GM12864 (cell line): ENCODE measurements at regions not wholly inside any gene's neighbourhood (a gene's known extent, or its start where the extent isn't known, plus 50 kb on each side); places are given as distances from the start of the nearest gene placed in this dataset.

Experiments
- DNase-seq: peaks from one replicate; pipeline ENCODE4 v3.0.0-alpha.2; 2011; ENCODE audit warnings: low read depth
- H3K4me3 ChIP-seq: 2 replicates; pipeline ENCODE4 v1.5.1; 2011; ENCODE audit warnings: mild to moderate bottlenecking, low read depth, low read length, control low read depth
- TF ChIP-seq, protein P1 (sequence below): IDR thresholded peaks from 2 replicates; pipeline ENCODE4 v1.5.1; 2011; ENCODE audit warnings: low read depth, mild to moderate bottlenecking, moderate library complexity, low read length, control low read depth, inconsistent platforms; ENCODE audit errors: missing control alignments

DNA sequence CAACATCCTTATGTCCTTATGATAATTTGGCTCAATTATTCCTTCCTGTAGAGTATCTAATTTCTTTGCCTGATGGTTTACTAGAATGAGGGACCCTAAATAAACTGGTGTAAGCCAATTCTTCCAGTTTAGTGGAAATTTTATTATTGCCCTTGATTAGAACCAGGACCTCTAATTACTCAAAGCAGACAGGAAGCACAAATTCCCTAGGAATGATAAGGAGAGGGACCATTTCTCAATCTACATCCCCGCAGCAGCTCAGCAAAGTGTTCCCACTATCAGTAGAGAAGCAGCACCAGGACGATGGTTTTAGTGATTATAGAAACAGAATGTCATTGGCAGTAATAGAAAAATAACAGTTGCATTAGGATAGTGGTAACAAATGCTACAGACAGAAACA, 97.1 kb downstream of the PLPPR4 start:
- TF ChIP-seq, protein P1, sequence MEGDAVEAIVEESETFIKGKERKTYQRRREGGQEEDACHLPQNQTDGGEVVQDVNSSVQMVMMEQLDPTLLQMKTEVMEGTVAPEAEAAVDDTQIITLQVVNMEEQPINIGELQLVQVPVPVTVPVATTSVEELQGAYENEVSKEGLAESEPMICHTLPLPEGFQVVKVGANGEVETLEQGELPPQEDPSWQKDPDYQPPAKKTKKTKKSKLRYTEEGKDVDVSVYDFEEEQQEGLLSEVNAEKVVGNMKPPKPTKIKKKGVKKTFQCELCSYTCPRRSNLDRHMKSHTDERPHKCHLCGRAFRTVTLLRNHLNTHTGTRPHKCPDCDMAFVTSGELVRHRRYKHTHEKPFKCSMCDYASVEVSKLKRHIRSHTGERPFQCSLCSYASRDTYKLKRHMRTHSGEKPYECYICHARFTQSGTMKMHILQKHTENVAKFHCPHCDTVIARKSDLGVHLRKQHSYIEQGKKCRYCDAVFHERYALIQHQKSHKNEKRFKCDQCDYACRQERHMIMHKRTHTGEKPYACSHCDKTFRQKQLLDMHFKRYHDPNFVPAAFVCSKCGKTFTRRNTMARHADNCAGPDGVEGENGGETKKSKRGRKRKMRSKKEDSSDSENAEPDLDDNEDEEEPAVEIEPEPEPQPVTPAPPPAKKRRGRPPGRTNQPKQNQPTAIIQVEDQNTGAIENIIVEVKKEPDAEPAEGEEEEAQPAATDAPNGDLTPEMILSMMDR, result no peak
- H3K4me3 ChIP-seq, result no peak overlapping the region
- DNase-seq, result no peak

DNA sequence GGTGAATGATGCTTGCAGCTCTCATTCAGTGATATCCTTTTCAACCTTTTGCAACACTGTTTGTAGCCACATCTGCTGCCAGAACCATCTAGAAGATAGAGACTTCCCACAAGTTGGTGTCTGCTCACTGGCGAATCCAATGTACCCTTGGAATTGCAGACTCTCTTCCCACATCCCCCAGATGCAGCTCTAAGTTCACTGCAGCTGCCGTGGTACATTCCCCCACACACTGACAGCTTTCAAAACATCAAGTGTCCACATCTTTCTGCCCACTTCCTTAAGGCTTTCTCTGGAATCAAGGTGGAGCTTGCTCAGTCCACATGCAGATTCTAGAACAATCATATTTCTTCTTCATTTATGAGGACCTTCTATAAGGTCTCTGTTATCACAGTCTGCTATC, 99.2 kb downstream of the PLPPR4 start:
- DNase-seq, result no peak
- TF ChIP-seq, protein P1, result no peak
- no peak overlapping the region for H3K4me3 ChIP-seq

DNA sequence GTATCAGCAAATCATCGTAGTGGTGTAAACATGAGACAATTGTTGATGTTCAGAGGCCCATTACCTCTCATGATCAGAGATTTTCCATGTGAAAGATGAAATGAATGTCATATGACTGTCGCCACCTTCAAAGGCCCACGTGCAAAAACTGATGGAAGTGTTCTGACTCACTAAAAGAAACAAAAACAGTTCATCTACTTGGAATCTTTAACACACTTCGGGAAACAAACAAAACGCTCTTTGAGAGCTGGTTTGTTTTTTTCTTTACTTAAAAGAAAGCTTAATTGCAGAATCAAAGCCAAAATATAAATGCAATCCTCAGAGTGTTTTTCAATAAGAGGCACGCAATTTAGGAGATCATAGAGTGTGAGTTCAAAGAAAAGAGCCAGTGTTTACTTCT, 100.8 kb downstream of the PLPPR4 start:
- no peak overlapping the region for H3K4me3 ChIP-seq
- TF ChIP-seq, protein P1, result no peak
- no peak for DNase-seq

DNA sequence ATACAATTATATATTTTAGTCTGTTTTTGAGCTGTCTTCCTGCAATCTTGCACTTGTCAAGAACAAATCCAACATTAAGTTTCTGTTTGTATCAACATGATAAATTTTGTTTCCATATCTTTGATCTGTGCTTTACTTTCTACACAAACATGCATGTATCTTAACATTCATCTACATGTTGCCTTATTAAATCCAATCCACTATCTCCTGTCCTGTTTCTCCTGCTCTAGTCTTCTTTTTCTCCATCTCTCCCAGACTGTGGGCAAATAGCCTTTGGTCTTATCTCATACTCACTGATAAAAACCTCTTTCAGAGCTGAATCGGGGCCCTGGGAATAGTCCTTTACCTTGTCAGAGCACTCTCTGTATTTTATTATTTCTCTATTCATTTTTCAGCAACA, 101.3 kb downstream of the PLPPR4 start:
- TF ChIP-seq, protein P1, result no peak
- DNase-seq, result no peak
- H3K4me3 ChIP-seq, result no peak overlapping the region

DNA sequence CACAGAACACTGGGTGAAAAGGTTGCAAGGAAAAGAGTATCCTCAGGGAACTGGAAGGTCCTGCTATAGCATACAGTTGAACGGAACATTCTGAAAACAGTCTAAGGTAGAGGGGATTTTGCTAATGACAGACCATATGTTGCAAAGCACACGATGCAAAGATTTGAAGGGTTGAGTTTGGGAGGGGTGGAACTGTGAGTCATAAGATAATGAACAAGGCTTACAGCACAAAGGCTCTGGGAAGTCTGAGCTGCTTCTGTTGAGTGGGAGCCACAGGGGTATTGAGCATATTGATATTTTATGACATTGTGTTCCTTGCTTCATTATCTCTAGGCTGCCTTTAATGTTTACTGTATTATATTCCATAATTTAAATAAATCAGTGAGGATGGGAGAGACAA, 104.9 kb downstream of the PLPPR4 start:
- TF ChIP-seq, protein P1, result no peak
- DNase-seq, result no peak
- no peak overlapping the region for H3K4me3 ChIP-seq

DNA sequence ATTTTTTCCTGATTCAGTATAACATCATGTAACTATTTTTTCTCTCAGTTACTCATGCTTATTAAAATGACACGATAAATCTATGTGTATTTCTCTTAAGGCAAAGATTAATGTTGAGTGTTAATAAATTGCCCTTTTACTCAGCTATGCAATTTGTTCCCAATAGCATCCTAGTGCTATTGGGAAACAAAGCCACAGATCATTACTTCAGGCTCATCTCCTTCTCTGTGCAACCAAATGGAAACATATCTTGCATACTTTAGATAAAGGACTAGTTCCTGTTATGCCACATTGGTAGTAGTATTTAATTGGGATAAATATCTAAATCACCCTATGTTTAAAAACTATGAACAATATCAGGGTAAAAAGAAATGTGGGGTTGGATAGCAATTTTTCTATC, 106.2 kb downstream of the PLPPR4 start:
- TF ChIP-seq, protein P1, result no peak
- H3K4me3 ChIP-seq, result no peak overlapping the region
- DNase-seq, result no peak

DNA sequence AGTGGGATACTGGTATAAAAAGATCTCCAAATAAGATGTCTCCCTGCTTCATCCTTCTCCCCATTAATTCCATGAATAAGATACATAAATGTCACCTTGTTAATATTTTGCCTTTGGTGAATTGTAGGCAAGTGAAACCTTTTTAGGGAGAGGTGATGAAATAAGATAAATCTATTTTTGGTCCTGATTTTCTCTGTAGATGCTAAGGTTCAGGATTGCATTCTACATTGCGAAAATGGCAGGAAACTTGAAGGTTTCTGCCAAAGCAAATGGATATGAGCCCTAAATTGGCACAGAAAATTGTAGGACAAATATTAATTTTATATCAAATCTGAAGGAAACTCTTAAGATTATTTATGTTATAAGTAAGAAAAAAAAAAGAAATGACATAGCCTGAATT, 107.1 kb downstream of the PLPPR4 start:
- DNase-seq, result no peak
- no peak overlapping the region for H3K4me3 ChIP-seq
- TF ChIP-seq, protein P1, result no peak
